ENCODE measurements at regions not wholly inside any gene's neighbourhood (a gene's known extent, or its start where the extent isn't known, plus 50 kb on each side); places are given as distances from the start of the nearest gene placed in this dataset.

GRCh38 chr15:70320482-70320881 lies 222.8 kb upstream of the TLE3 start:
- Histone ChIP-seq H3K27ac (ENCODE audit: insufficient read length, low read depth, low read length) (no peak overlapping the region), H3K23ac (ENCODE audit: insufficient read length, low read depth, low read length) (no peak overlapping the region), H2AFZ (ENCODE audit: low read length) (no peak overlapping the region), H3K9me3 (ENCODE audit: control insufficient read depth, low read depth, low read length) (no peaks in the 10 kb centered on the region), H3K27me3 (ENCODE audit: insufficient read depth, low read length) (no peaks in the 10 kb centered on the region), H3K79me1 (ENCODE audit: insufficient read depth, low read depth, low read length, poor library complexity, severe bottlenecking) (no peaks in the 10 kb centered on the region), H3K79me2 (ENCODE audit: insufficient read depth, low read length) (no peaks in the 10 kb centered on the region), H2BK5ac (ENCODE audit: insufficient read length, low read length) (no peak overlapping the region), H3K9ac (ENCODE audit: extremely low read depth, insufficient read length, low read length) (no peak overlapping the region), H2BK20ac (ENCODE audit: low read depth, low read length, poor library complexity, severe bottlenecking) (no peak overlapping the region), H3T11ph (ENCODE audit: low read length) (no peak overlapping the region), H2BK12ac (ENCODE audit: insufficient read length, low read depth, low read length) (no peak overlapping the region), H2BK15ac (ENCODE audit: low read depth, low read length) (no peak overlapping the region), H4K91ac (ENCODE audit: insufficient read length, low read depth, low read length) (no peak overlapping the region), H3K56ac (ENCODE audit: insufficient read length, low read depth, low read length) (no peak overlapping the region), H3K23me2 (ENCODE audit: insufficient read length, low read depth, low read length, poor library complexity, severe bottlenecking) (no peaks in the 10 kb centered on the region), H3K4ac (ENCODE audit: low read depth, low read length) (no peak overlapping the region), H4K20me1 (ENCODE audit: control insufficient read depth, insufficient read depth, insufficient read length) (no peaks in the 10 kb centered on the region), H3K4me2 (ENCODE audit: insufficient read depth, insufficient read length, low read length) (no peak overlapping the region), H3K14ac (ENCODE audit: insufficient read depth, low read length) (no peak overlapping the region), H2AK5ac (ENCODE audit: insufficient read length, low read length) (no peak overlapping the region), H3K4me1 (ENCODE audit: insufficient read depth, low read length) (0 out of 2 replicates have a peak, but pooled peaks cover under 1% of the 10 kb centered on the region), H4K5ac (ENCODE audit: insufficient read length, low read depth, low read length) (no peak overlapping the region), H3K18ac (ENCODE audit: insufficient read length, low read depth, low read length) (no peak overlapping the region), H2BK120ac (ENCODE audit: low read depth, low read length, poor library complexity, severe bottlenecking) (no peak overlapping the region), H4K8ac (replicated peaks; ENCODE audit: insufficient read length, low read depth, low read length) (no peak overlapping the region)
- H3K4me1 Mint-ChIP-seq, result peaks cover 35 to 37% of the 10 kb centered on the region in 2 experiments
- peaks cover 3% of the 10 kb centered on the region for H3K27me3 Mint-ChIP-seq (ENCODE audit: low read depth)
- no peak overlapping the region for H3K27ac Mint-ChIP-seq
- no peak overlapping the region for H3K4me3 Mint-ChIP-seq
- no CpG with 5 or more reads among the region's 2 CpGs for WGBS (ENCODE audit: extremely low coverage, insufficient read length, low lambda C conversion rate)
- no peaks in the 10 kb centered on the region for H3K9me3 Mint-ChIP-seq
- no peaks in the 10 kb centered on the region for H3K36me3 Mint-ChIP-seq (ENCODE audit: insufficient read depth in 1 of 3, low read depth in 3 of 3)
- DNase-seq, result no peak
- TF ChIP-seq CTCF (conservative IDR thresholded peaks at IDR 0.05), result no peak
